Epithelial cell of proximal tubule (primary cell): ENCODE measurements at regions not wholly inside any gene's neighbourhood (a gene's known extent, or its start where the extent isn't known, plus 50 kb on each side); places are given as distances from the start of the nearest gene placed in this dataset.

Experiments
- DNase-seq: peaks from one replicate; pipeline ENCODE4 v3.0.0-alpha.2; 2011; ENCODE audit warnings: low read depth
- H3K4me3 ChIP-seq: 2 replicates; pipeline ENCODE4 v1.5.1; 2011; ENCODE audit warnings: low read depth, mild to moderate bottlenecking, low read length
- CTCF ChIP-seq: conservative IDR thresholded peaks from 2 replicates; pipeline ENCODE4 v1.5.1; 2012; ENCODE audit warnings: low read depth, mild to moderate bottlenecking, low read length

DNA sequence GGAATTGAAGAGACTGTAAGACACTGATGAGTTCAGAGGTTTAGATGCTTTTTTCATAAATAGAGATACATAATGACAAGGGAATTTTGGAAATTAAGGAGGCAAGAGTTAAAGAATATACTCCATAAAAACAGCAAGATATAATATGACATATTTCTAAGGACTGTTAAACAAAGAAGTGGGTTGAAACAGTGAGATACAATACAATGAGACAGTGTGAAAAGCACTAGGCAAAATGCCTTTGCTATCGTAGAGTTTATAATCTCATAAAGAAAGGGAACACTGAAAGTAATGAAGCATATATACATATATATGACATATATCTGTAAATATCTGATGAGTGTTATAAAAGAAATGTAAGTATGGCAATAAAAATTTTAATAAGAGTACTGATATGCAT is 1496.2 kb downstream of the TECRL start:
- DNase-seq: no peak
- TF ChIP-seq CTCF: no peak
- H3K4me3 ChIP-seq: no peak overlapping the region

- no peak for TF ChIP-seq CTCF
- DNase-seq: no peak
- no peak overlapping the region for H3K4me3 ChIP-seq
Observed at GRCh38 chr4:62912531-62912930, 1496.7 kb downstream of the TECRL start.

GRCh38 chr4:62909238-62909637 is 1500.0 kb downstream of the TECRL start:
- DNase-seq: no peak
- TF ChIP-seq CTCF: no peak
- H3K4me3 ChIP-seq: no peak overlapping the region

- no peak for TF ChIP-seq CTCF
- DNase-seq: no peak
- H3K4me3 ChIP-seq: no peak overlapping the region
Observed at GRCh38 chr4:62901101-62901500, 1508.1 kb downstream of the TECRL start.

DNA sequence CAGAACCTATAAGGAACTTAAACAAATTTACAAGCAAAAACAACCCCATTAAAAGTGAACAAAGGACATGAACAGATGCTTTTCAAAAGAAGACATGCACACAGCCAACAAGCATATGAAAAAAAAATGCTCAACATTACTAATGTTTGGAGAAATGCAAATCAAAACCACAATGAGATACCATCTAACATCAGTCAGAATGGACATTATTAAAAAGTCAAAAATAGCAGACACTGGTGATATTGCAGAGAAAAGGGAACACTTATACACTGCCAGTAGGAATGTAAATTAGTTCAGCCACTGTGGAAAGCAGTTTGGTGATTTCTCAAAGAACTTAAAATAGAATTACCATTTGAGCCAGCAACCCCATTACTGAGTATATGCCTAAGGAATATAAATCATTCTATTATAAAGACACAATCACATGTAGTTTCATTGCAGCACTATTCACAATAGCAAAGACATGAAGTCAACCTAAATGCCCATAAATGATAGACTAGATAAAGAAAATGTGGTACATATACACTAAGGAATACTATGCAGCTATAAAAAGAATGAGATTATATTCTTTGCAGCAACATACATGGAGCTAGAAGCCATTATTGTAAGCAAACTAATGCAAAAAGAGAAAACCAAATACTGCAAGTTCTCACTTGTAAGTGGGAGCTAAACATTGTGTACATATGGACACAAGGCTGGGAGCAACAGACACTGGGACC is 1509.4 kb downstream of the TECRL start:
- DNase-seq: no peak
- no peak for TF ChIP-seq CTCF
- H3K4me3 ChIP-seq: no peak overlapping the region

GRCh38 chr4:62898115-62898514 is 1511.1 kb downstream of the TECRL start:
- no peak for TF ChIP-seq CTCF
- no peak overlapping the region for H3K4me3 ChIP-seq
- no peak for DNase-seq

DNA sequence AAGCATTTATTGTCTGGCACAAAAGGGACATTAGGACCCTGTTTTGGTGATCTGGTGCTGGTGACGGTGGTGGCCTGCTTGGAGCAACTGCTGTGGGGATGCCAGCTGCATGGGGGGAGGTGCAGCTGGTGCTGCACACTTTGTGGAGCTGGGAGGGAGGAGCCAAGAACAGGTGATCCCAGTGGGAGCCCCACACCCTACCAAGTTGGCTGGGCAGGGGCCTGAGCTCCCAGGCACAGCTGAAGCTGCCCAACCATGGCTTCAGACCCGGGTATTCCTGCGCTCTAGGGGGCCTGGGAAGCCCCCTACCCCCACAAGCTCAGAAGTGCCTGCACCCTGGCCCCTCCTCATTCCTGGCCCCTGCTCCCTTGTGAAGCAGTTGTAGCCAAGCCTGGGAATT is 1512.5 kb downstream of the TECRL start:
- DNase-seq: no peak
- no peak for TF ChIP-seq CTCF
- no peak overlapping the region for H3K4me3 ChIP-seq
